ENCODE measurements at regions not wholly inside any gene's neighbourhood (a gene's known extent, or its start where the extent isn't known, plus 50 kb on each side); places are given as distances from the start of the nearest gene placed in this dataset.

GRCh38 chr10:64586934-64587503 is 1065.8 kb downstream of the REEP3 start:
- TF ChIP-seq, protein P1, sequence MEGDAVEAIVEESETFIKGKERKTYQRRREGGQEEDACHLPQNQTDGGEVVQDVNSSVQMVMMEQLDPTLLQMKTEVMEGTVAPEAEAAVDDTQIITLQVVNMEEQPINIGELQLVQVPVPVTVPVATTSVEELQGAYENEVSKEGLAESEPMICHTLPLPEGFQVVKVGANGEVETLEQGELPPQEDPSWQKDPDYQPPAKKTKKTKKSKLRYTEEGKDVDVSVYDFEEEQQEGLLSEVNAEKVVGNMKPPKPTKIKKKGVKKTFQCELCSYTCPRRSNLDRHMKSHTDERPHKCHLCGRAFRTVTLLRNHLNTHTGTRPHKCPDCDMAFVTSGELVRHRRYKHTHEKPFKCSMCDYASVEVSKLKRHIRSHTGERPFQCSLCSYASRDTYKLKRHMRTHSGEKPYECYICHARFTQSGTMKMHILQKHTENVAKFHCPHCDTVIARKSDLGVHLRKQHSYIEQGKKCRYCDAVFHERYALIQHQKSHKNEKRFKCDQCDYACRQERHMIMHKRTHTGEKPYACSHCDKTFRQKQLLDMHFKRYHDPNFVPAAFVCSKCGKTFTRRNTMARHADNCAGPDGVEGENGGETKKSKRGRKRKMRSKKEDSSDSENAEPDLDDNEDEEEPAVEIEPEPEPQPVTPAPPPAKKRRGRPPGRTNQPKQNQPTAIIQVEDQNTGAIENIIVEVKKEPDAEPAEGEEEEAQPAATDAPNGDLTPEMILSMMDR (IDR thresholded peaks at IDR 0.05; ENCODE audit: low read depth, low read length): no peak
- TF ChIP-seq EZH2phosphoT487 (IDR thresholded peaks at IDR 0.05; ENCODE audit: low read depth): no peak
